Dendritic cell treated with granulocyte-macrophage colony-stimulating factor and Interleukin-4, amounts not matched to agents 40 ng/mL and 50 ng/mL, for 4 days (primary cell): ENCODE measurements at regions not wholly inside any gene's neighbourhood (a gene's known extent, or its start where the extent isn't known, plus 50 kb on each side); places are given as distances from the start of the nearest gene placed in this dataset.
"Not testable (repeated sequence)": the region's sequence is repeated elsewhere in the genome, so short reads cannot be mapped to it uniquely, and the experiment has no call there.

Source experiments
- H3K27ac Mint-ChIP-seq: one replicate; pipeline ENCODE4 v1.8.0; 2022; ENCODE audit warnings: mild to moderate bottlenecking, mixed read lengths
- H3K27me3 Mint-ChIP-seq: one replicate; pipeline ENCODE4 v1.8.0; 2022; ENCODE audit warnings: mild to moderate bottlenecking, mixed read lengths
- H3K36me3 Mint-ChIP-seq: one replicate; pipeline ENCODE4 v1.8.0; 2022; ENCODE audit warnings: low read depth, mixed read lengths
- H3K4me1 Mint-ChIP-seq: one replicate; pipeline ENCODE4 v1.8.0; 2022; ENCODE audit warnings: low read depth, mixed read lengths
- H3K4me3 Mint-ChIP-seq: one replicate; pipeline ENCODE4 v1.8.0; 2022; ENCODE audit warnings: mild to moderate bottlenecking, moderate library complexity, mixed read lengths
- H3K9me3 Mint-ChIP-seq: one replicate; pipeline ENCODE4 v1.8.0; 2022; ENCODE audit warnings: mixed read lengths
- intact Hi-C: fragments of 100-400 bp; cut with micrococcal nuclease; formaldehyde crosslinking; loops from one replicate; pipeline ENCODE4 v1.15.0; 2022

DNA sequence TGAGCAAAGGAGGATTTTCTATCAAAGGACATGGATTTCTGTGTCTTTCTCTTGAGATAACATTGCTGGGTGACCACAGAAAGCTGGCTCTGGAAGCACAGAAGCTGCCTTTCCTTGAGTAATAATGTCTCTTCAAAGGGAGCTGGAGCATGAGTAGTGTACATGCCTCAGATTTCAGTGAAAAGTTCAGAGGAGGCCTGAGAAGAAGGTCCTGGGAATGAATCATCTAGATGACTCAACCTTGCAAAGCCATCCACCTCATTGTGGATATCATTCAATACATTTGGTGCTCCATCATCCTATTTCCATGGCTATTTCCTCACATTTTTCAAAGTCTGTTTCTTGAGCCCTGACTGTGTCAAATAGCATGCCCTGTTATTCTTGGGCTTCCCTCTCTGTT, 125.6 kb upstream of the POTEB2 start:
- H3K4me3 Mint-ChIP-seq, H3K36me3 Mint-ChIP-seq, H3K27ac Mint-ChIP-seq, H3K4me1 Mint-ChIP-seq, H3K9me3 Mint-ChIP-seq, H3K27me3 Mint-ChIP-seq, intact Hi-C loops: not testable (repeated sequence)

GRCh38 chr15:20991253-20991652, 125.1 kb upstream of the POTEB2 start:
- intact Hi-C loops, H3K27ac Mint-ChIP-seq, H3K4me3 Mint-ChIP-seq, H3K27me3 Mint-ChIP-seq, H3K9me3 Mint-ChIP-seq, H3K4me1 Mint-ChIP-seq, H3K36me3 Mint-ChIP-seq: not testable (repeated sequence)

DNA sequence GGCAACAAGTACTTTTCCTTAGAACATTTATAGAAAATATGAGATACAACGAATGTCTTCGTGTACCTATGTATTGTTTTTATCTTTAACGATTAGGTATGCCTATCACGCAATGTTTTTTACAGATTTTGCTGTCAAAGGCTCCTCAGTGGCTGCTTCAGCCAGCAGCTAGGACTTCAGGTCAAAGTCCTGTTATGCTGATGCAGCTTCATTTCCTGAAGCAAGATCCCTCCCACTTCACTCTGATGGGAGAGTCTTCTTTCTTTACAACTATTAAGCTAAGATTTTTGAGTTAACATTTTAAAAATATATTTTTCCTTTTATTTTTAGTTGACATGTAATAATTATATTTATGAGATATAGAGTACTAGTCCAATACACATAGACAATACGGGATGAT, 120.7 kb upstream of the POTEB2 start:
- H3K4me1 Mint-ChIP-seq, intact Hi-C loops, H3K9me3 Mint-ChIP-seq, H3K4me3 Mint-ChIP-seq, H3K27me3 Mint-ChIP-seq, H3K36me3 Mint-ChIP-seq, H3K27ac Mint-ChIP-seq: not testable (repeated sequence)

- H3K9me3 Mint-ChIP-seq, H3K4me3 Mint-ChIP-seq, H3K27me3 Mint-ChIP-seq, H3K4me1 Mint-ChIP-seq, intact Hi-C loops, H3K27ac Mint-ChIP-seq, H3K36me3 Mint-ChIP-seq: not testable (repeated sequence)
Measured at GRCh38 chr15:20978057-20978456, 111.9 kb upstream of the POTEB2 start.

DNA sequence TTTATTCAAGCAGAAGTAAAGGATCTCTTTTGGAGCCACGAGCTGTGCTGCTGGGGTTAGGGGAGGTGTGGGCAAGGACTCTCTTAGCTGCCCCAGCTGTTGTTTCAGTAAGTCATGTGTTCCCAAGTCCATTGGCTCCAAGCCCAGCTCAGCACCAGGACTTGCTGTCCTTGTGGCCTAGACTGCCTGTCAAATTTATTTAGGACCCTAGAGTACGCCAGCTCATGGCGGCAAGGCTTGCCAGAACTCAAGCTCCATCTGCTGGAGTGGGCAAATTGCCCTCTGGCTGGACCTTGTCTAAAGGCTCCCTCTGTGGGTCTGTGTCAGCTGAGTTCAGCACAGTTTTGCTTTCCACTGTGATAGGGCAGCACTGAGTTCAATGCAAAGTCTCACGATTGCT, 106.6 kb upstream of the POTEB2 start:
- H3K27me3 Mint-ChIP-seq, intact Hi-C loops, H3K4me3 Mint-ChIP-seq, H3K36me3 Mint-ChIP-seq, H3K4me1 Mint-ChIP-seq, H3K9me3 Mint-ChIP-seq, H3K27ac Mint-ChIP-seq: not testable (repeated sequence)

DNA sequence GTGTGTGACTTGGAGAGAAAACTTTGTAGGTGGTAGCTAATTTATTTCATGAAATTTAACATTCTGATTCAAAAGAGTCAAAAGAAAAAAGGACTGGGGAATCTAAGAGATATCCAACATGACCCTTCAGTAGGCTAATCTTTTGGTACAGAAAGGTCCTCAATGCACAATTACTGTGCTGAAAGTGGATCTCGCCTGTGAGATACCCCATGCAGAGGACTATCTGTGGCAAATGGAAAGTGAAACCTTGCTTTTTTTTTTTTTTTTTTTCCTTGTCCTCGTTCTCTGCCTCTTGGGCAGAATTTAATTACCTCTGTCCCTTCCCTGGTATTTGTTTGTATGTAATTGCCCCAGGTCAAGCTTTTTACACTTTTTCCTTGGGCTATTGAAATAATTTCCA, 93.2 kb upstream of the POTEB2 start:
- H3K4me3 Mint-ChIP-seq = peak overlapping the region; percentile 17
- H3K27me3 Mint-ChIP-seq, H3K36me3 Mint-ChIP-seq, intact Hi-C loops, H3K27ac Mint-ChIP-seq, H3K4me1 Mint-ChIP-seq, H3K9me3 Mint-ChIP-seq: not testable (repeated sequence)

DNA sequence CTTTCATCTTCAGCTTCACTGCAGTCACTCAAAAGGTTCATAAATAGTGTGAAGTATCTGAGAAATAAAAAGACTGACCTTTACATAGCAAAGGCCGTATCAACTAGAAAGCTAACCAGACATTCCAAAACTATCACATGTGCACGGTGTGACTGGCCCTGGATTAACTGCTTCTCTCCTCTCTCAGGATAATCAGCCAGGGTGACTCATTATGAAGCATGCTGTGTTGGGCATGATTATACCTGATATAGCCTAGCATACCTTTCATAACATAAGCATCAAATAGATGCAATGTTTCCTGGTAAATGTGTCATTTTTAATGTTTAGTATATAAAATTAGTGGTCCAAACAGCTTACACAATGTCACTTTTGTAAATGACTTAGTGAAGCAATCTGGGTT, 63.2 kb upstream of the POTEB2 start:
- H3K36me3 Mint-ChIP-seq, intact Hi-C loops, H3K27ac Mint-ChIP-seq, H3K4me3 Mint-ChIP-seq, H3K4me1 Mint-ChIP-seq, H3K27me3 Mint-ChIP-seq, H3K9me3 Mint-ChIP-seq: not testable (repeated sequence)
